ENCODE measurements at regions not wholly inside any gene's neighbourhood (a gene's known extent, or its start where the extent isn't known, plus 50 kb on each side); places are given as distances from the start of the nearest gene placed in this dataset.

DNA sequence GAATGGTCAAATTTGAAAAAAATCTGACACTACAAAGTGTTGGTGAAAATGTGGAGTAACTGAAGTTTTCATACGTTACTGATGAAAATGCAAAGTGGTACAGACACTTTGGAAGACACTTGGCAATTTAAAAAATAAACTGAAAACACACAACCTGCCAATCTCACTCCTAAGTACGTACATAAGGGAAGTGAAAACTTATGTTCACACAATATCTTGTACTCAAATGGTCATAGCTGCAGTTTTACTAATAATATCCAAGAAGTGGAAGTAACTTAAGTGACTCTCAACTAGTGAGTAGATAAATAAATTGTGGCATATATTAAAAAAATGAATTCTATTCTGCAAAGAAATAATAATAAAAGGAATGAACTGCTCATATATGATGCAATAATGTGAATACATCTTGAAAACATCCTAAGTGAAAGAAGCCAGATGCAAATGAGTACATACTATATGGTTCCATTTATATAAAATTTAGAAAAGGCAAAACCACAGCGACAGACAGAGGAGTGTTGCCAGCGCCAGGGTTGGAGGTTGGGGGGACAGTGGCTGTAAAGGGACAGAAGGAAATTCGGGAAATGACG lies 198.2 kb downstream of the ERMARD start:
- H3K4me1 ChIP-seq, result no peaks in the 10 kb centered on the region
- TF ChIP-seq POLR2A (IDR thresholded peaks at IDR 0.05), result no peak
- intact Hi-C loops (cut with DNase I; ENCODE audit: low total_unique reads), result no loop called here
- no peaks in the 10 kb centered on the region for H3K27me3 ChIP-seq
- H3K27ac ChIP-seq, result no peak overlapping the region
- DNase-seq, result no peak
- WGBS, 2 donors, result 85 to 89% methylated on average over 6 of the region's 6 CpGs
- no peaks in the 10 kb centered on the region for H3K9me3 ChIP-seq
- no peak overlapping the region for H3K4me3 ChIP-seq
- H3K36me3 ChIP-seq (ENCODE audit: low read depth, missing control alignments), result no peaks in the 10 kb centered on the region

- H3K4me3 ChIP-seq, result no peak overlapping the region
- DNase-seq, result no peak
- WGBS, 2 donors, result 57 to 71% methylated on average over 1 of the region's 1 CpG
- H3K4me1 ChIP-seq, result no peaks in the 10 kb centered on the region
- H3K36me3 ChIP-seq (ENCODE audit: low read depth, missing control alignments), result no peaks in the 10 kb centered on the region
- H3K9me3 ChIP-seq, result no peaks in the 10 kb centered on the region
- no peak overlapping the region for H3K27ac ChIP-seq
- TF ChIP-seq, protein P1, sequence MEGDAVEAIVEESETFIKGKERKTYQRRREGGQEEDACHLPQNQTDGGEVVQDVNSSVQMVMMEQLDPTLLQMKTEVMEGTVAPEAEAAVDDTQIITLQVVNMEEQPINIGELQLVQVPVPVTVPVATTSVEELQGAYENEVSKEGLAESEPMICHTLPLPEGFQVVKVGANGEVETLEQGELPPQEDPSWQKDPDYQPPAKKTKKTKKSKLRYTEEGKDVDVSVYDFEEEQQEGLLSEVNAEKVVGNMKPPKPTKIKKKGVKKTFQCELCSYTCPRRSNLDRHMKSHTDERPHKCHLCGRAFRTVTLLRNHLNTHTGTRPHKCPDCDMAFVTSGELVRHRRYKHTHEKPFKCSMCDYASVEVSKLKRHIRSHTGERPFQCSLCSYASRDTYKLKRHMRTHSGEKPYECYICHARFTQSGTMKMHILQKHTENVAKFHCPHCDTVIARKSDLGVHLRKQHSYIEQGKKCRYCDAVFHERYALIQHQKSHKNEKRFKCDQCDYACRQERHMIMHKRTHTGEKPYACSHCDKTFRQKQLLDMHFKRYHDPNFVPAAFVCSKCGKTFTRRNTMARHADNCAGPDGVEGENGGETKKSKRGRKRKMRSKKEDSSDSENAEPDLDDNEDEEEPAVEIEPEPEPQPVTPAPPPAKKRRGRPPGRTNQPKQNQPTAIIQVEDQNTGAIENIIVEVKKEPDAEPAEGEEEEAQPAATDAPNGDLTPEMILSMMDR (IDR thresholded peaks at IDR 0.05), result no peak
- TF ChIP-seq POLR2A (IDR thresholded peaks at IDR 0.05), result no peak
- no peaks in the 10 kb centered on the region for H3K27me3 ChIP-seq
- intact Hi-C loops (cut with DNase I; ENCODE audit: low total_unique reads), result no loop called here
These were observed 195.5 kb downstream of the ERMARD start for GRCh38 chr6:169946971-169947370.

DNA sequence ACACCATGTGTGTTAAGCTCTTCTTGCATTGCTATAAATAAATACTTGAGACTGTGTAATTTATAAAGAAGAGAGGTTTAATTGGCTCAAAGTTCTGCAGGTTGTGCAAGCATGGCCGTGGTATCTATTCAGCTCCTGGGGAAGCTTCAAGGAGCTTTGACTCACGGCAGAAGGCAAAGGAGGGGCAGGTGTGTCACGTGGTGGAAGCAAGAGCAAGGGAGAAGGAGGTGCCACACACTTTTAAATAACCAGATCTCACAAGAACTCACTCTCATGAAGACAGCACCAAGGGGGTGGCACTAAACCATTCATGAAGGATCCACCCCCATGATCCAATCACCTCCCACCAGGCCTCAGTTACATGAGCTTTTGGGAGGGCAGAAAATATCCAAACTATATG lies 193.7 kb downstream of the ERMARD start:
- no peak for DNase-seq
- Histone ChIP-seq H3K27ac (no peak overlapping the region), H3K4me1 (no peaks in the 10 kb centered on the region), H3K36me3 (ENCODE audit: low read depth, missing control alignments) (no peaks in the 10 kb centered on the region), H3K4me3 (no peak overlapping the region), H3K9me3 (no peaks in the 10 kb centered on the region), H3K27me3 (no peaks in the 10 kb centered on the region)
- TF ChIP-seq, protein P1 (IDR thresholded peaks at IDR 0.05), result no peak
- TF ChIP-seq POLR2A (IDR thresholded peaks at IDR 0.05), result no peak
- intact Hi-C loops (cut with DNase I; ENCODE audit: low total_unique reads), result no loop called here
- 59 to 75% methylated on average over 3 of the region's 3 CpGs for WGBS, 2 donors

DNA sequence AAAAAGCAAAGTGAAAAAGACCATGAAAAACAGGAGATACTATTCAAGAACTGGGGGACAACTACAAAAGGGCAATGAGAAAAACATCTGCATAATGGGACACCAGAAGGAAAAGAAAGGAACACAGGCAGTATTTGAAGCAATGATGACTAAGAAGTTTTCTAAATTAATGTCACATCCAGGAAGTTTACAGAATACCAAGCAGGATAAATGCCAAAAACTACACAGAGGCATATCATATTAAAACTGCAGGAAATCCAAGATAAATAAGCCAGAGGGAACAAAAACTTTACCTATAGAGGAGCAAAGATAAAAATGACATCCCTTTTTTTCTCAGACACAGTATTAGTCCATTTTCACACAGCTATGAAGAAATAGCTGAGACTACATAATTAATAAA lies 193.0 kb downstream of the ERMARD start:
- DNase-seq, result no peak
- Histone ChIP-seq H3K27ac (no peak overlapping the region), H3K36me3 (ENCODE audit: low read depth, missing control alignments) (no peaks in the 10 kb centered on the region), H3K27me3 (no peaks in the 10 kb centered on the region), H3K4me1 (no peaks in the 10 kb centered on the region), H3K4me3 (no peak overlapping the region), H3K9me3 (no peaks in the 10 kb centered on the region)
- TF ChIP-seq POLR2A (IDR thresholded peaks at IDR 0.05), result no peak
- TF ChIP-seq, protein P1 (IDR thresholded peaks at IDR 0.05), result no peak
- intact Hi-C loops (cut with DNase I; ENCODE audit: low total_unique reads), result no loop called here

DNA sequence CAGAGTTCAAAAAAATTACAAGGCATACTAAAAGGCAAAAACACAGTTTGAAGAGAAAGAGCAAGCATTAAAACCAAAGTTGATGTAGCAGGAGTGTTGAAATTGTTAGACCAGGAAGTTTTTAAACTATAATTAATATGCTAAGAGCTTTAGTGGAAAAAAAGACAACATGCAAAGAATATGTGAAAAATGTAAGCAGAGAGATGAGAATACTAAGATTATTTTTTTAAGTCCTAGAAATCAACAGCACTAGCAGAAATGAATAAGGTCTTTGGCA lies 192.6 kb downstream of the ERMARD start:
- no peaks in the 10 kb centered on the region for H3K27me3 ChIP-seq
- DNase-seq, result no peak
- H3K36me3 ChIP-seq (ENCODE audit: low read depth, missing control alignments), result no peaks in the 10 kb centered on the region
- intact Hi-C loops (cut with DNase I; ENCODE audit: low total_unique reads), result no loop called here
- H3K27ac ChIP-seq, result no peak overlapping the region
- H3K9me3 ChIP-seq, result no peaks in the 10 kb centered on the region
- no peak for TF ChIP-seq POLR2A (IDR thresholded peaks at IDR 0.05)
- no peaks in the 10 kb centered on the region for H3K4me1 ChIP-seq
- no peak overlapping the region for H3K4me3 ChIP-seq

DNA sequence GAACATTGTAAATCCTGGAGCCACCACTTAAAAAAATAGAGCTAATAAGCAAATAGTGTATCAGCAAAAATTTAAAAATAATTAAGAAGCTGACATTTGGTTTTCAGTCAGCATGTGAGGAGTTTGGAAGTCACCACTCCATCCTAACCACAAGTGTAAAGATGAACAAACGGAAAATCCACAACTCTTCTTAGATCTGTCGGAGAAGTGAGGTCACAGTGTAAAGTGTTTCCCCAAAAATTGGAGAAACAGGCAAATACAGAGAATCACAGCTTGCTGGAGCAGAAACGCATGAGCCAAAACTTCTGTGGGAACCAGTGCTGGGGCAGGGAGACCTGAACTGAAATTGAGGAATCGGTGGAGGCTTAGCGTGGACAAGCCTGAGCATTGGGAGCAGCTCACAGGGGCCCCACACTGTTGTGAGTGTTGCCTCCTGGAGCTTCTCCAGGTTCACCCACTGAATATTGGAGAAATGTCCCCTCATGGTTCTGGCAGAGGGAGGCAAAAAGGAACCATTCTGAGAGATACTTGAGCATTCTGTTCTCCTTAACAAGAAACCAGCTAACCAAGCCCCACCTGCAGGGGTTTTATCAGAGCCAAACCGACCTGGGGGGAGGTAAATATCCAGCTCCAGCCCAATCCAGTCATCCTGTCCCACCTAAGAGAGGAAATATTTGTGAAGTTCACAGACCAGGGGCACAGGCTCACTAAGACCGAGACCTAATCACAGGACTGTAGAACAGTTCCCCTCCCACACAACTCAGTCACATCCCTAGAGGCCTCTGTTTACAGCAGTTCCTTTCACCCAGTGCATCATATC lies 192.0 kb downstream of the ERMARD start:
- Histone ChIP-seq H3K9me3 (no peaks in the 10 kb centered on the region), H3K4me1 (no peaks in the 10 kb centered on the region), H3K36me3 (ENCODE audit: low read depth, missing control alignments) (no peaks in the 10 kb centered on the region), H3K4me3 (no peak overlapping the region), H3K27ac (no peak overlapping the region), H3K27me3 (no peaks in the 10 kb centered on the region)
- TF ChIP-seq POLR2A (IDR thresholded peaks at IDR 0.05), result no peak
- TF ChIP-seq, protein P1 (IDR thresholded peaks at IDR 0.05), result no peak
- 72% methylated on average over 7 of the region's 7 CpGs for WGBS, 2 donors
- intact Hi-C loops (cut with DNase I; ENCODE audit: low total_unique reads), result no loop called here
- no peak for DNase-seq

Measured in testis (tissue), 2 donors.